ENCODE measurements at regions not wholly inside any gene's neighbourhood (a gene's known extent, or its start where the extent isn't known, plus 50 kb on each side); places are given as distances from the start of the nearest gene placed in this dataset.

DNA sequence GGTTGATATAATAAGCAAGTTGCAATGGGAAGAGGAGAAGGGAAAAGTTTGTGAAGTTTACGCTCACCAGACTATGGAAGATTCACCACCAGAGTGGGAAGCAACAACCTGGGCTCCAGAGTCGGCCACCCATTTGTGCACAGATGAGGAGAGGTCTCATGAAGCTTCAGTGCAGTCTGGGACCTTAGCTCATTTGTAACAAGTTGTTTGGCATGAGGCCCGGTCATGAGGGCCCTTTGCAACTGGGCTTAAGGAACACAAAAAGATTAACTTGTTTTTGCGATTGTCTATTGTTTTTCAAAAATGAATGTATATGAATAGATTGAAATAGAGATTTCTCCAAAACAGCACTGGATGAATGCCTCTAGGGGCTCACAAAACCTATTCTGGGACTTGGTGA is 94.2 kb downstream of the ZNF737 start:
- Histone ChIP-seq H3K9me2 (no peaks in the 10 kb centered on the region), H3K4me2 (no peak overlapping the region), H3K4me1 (ENCODE audit: control insufficient read depth in 1 of 2, insufficient read depth in 2 of 2, low read depth in 1 of 2, low read length in 1 of 2) (no peaks in the 10 kb centered on the region), H3K79me2 (ENCODE audit: insufficient read depth) (no peaks in the 10 kb centered on the region), H2AFZ (ENCODE audit: low read depth) (no peak overlapping the region), H3K9me3 (no peaks in the 10 kb centered on the region), H3K4me3 (ENCODE audit: low read depth in 2 of 2, low read length in 1 of 2) (no peak overlapping the region), H3K27ac (ENCODE audit: low read depth in 2 of 2, low read length in 1 of 2) (no peak overlapping the region), H3K27me3 (ENCODE audit: insufficient read depth) (no peaks in the 10 kb centered on the region), H3K36me3 (replicated peaks in 1 of 2; ENCODE audit: control insufficient read depth in 1 of 2, insufficient read depth in 2 of 2, low read length in 1 of 2) (no peaks in the 10 kb centered on the region), H3K9ac (no peak overlapping the region), H4K20me1 (ENCODE audit: insufficient read depth) (no peaks in the 10 kb centered on the region), H3F3A (replicated peaks; ENCODE audit: insufficient read depth) (no peaks in the 10 kb centered on the region)
- ChIA-PET CTCF (interaction anchor here (0.6 kb wide), 2 partner anchors 42 to 115 kb away, joined by 3 read pairs; no protein-coding TSS in a partner anchor), POLR2A (no interaction called here)
- WGBS (ENCODE audit: low lambda C conversion rate), result 42% methylated on average over 4 of the region's 4 CpGs
- no peak for TF ChIP-seq RCOR1 (IDR thresholded peaks at IDR 0.05; ENCODE audit: low read length)
- TF ChIP-seq, protein P1, sequence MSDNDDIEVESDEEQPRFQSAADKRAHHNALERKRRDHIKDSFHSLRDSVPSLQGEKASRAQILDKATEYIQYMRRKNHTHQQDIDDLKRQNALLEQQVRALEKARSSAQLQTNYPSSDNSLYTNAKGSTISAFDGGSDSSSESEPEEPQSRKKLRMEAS (IDR thresholded peaks at IDR 0.05; ENCODE audit: low read depth), result no peak
- TF ChIP-seq NRF1 (IDR thresholded peaks at IDR 0.05; ENCODE audit: low read depth, low read length), result no peak
- TF ChIP-seq RFX5 (IDR thresholded peaks at IDR 0.05; ENCODE audit: low read length), result no peak
- no peak for TF ChIP-seq IRF3 (IDR thresholded peaks at IDR 0.05; ENCODE audit: low read depth, low read length)
- no peak for TF ChIP-seq REST (IDR thresholded peaks at IDR 0.05; ENCODE audit: low read depth, low read length)
- TF ChIP-seq EP300 (IDR thresholded peaks at IDR 0.05; ENCODE audit: borderline replicate concordance in 1 of 2, low read depth in 1 of 2, low read length in 1 of 2), result no peak
- TF ChIP-seq TEAD4 (IDR thresholded peaks at IDR 0.05; ENCODE audit: borderline replicate concordance, insufficient read depth), result no peak
- TF ChIP-seq MXI1 (IDR thresholded peaks at IDR 0.05; ENCODE audit: low read depth, low read length), result no peak
- no peak for TF ChIP-seq CTCF (IDR thresholded peaks at IDR 0.05)
- no peak for DNase-seq

Data from SK-N-SH (cell line).